ENCODE measurements at regions not wholly inside any gene's neighbourhood (a gene's known extent, or its start where the extent isn't known, plus 50 kb on each side); places are given as distances from the start of the nearest gene placed in this dataset.

DNA sequence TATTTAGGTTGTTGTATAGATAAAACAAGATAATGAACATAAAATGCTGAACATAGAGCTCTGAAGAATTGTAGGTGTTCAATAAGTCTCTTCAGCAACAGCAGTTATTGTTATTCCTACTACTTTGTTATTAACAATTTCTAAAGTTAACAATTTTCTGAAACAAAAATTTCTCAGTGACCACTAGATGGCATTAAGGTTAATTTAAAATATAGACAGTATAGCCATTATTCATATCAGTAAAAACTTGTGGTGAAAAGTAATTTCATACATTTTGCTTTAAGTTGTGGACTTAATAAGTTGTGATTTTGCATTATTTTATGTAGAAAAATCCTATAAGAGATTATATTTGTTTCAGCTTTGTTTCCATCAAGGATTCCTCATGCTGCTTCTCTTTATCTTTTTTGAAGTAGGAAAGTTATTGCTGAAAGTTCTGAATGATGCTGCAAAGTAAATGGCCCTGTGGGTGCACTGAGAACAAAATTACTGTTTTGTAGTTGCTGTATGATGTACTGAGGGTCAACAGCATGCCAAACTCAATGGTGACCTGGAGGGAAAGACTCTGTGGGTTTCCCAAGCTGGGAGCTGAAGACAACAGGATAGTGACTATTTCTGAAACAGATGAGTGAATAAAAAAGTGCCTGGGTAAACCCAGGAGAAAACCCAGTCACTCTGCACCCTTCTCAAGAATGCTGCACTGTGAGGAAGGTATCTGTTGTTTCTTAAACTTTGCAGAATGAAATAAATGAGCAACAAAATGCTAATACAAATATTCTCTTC lies 253.6 kb downstream of the KIF20B start:
- no peak overlapping the region for H2BK15ac ChIP-seq (ENCODE audit: low read length)
- H2AFZ ChIP-seq (ENCODE audit: low read length): no peak overlapping the region
- H3K23ac ChIP-seq (ENCODE audit: low read depth, low read length, poor library complexity): no peak overlapping the region
- H3K4me1 ChIP-seq (ENCODE audit: control insufficient read depth in 2 of 2, insufficient read depth in 1 of 2, low read depth in 1 of 2, low read length in 2 of 2): no peaks in the 10 kb centered on the region
- H3K9ac ChIP-seq (ENCODE audit: low read depth, low read length, poor library complexity): no peak overlapping the region
- H2BK12ac ChIP-seq (ENCODE audit: low read length): no peak overlapping the region
- H3K4me3 ChIP-seq (ENCODE audit: low read length in 2 of 2): no peak overlapping the region
- H2AK5ac ChIP-seq (ENCODE audit: low read depth, low read length): no peak overlapping the region
- no peak overlapping the region for H3K18ac ChIP-seq (ENCODE audit: low read length)
- no peaks in the 10 kb centered on the region for H3K9me3 ChIP-seq (replicated peaks in 1 of 2; ENCODE audit: control insufficient read depth in 2 of 2, insufficient read depth in 1 of 2, low read depth in 1 of 2, low read length in 2 of 2)
- no peak overlapping the region for H2BK5ac ChIP-seq (ENCODE audit: low read length)
- H2BK120ac ChIP-seq (ENCODE audit: low read depth, low read length): no peak overlapping the region
- no peak overlapping the region for H3K4ac ChIP-seq (ENCODE audit: low read length)
- H3K4me2 ChIP-seq (ENCODE audit: insufficient read depth, low read length, poor library complexity, severe bottlenecking): no peak overlapping the region
- H3K27me3 ChIP-seq (ENCODE audit: control insufficient read depth in 3 of 3, insufficient read depth in 3 of 3, low read depth in 1 of 3, low read length in 3 of 3): no peaks in the 10 kb centered on the region
- no peak overlapping the region for H3K14ac ChIP-seq (ENCODE audit: low read length)
- no peak overlapping the region for H4K8ac ChIP-seq (ENCODE audit: low read depth, low read length)
- H3K79me1 ChIP-seq (ENCODE audit: low read depth, low read length): no peaks in the 10 kb centered on the region
- no peak for DNase-seq (ENCODE audit: low spot score)
- H3K36me3 ChIP-seq (replicated peaks in 1 of 2; ENCODE audit: control insufficient read depth in 2 of 2, insufficient read depth in 2 of 2, low read length in 2 of 2): no peaks in the 10 kb centered on the region
- no peak overlapping the region for H3K27ac ChIP-seq (replicated peaks; ENCODE audit: low read length)
- no peak overlapping the region for H4K91ac ChIP-seq (ENCODE audit: low read depth, low read length, poor library complexity)

DNA sequence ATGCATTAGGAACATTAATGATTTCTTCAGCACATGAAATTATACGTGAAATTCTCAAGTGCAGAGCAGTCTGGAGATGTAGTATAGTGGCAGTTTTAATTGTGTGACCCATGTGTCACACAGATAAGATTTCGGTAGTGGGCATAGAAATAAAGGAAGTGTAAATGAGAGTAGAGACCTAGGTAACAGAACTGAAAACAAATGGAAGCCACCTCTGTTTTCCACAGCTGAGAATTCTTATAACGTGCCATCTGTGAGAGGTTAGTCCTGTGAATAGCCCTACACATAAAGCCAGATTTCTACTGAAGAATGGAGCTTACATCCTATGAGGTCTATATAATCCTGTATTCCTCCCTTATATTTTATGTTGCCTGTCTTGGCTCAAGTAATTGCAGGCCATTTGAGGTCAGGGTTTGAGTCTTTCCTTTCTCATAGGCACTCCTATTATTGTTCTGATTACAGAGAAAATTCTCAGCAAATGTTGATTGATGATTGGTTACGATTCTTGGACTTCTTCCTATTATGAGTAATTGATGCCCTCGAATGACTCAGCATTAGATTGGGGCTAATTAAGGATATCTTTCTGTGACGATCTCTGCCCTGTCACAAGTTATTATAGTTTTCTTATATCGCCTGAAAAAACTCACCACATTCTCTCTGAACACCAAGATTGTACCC lies 258.2 kb downstream of the KIF20B start:
- Histone ChIP-seq H3K14ac (ENCODE audit: low read length) (no peak overlapping the region), H4K91ac (ENCODE audit: low read depth, low read length, poor library complexity) (no peak overlapping the region), H2AFZ (ENCODE audit: low read length) (no peak overlapping the region), H3K18ac (ENCODE audit: low read length) (no peak overlapping the region), H3K27ac (replicated peaks; ENCODE audit: low read length) (no peak overlapping the region), H3K36me3 (replicated peaks in 1 of 2; ENCODE audit: control insufficient read depth in 2 of 2, insufficient read depth in 2 of 2, low read length in 2 of 2) (no peaks in the 10 kb centered on the region), H3K4ac (ENCODE audit: low read length) (no peak overlapping the region), H2BK120ac (ENCODE audit: low read depth, low read length) (no peak overlapping the region), H4K8ac (ENCODE audit: low read depth, low read length) (no peak overlapping the region), H3K4me2 (ENCODE audit: insufficient read depth, low read length, poor library complexity, severe bottlenecking) (no peak overlapping the region), H3K23ac (ENCODE audit: low read depth, low read length, poor library complexity) (no peak overlapping the region), H3K27me3 (ENCODE audit: control insufficient read depth in 3 of 3, insufficient read depth in 3 of 3, low read depth in 1 of 3, low read length in 3 of 3) (no peaks in the 10 kb centered on the region), H3K79me1 (ENCODE audit: low read depth, low read length) (no peaks in the 10 kb centered on the region), H3K4me1 (ENCODE audit: control insufficient read depth in 2 of 2, insufficient read depth in 1 of 2, low read depth in 1 of 2, low read length in 2 of 2) (no peaks in the 10 kb centered on the region), H2BK5ac (ENCODE audit: low read length) (no peak overlapping the region), H2BK15ac (ENCODE audit: low read length) (no peak overlapping the region), H3K4me3 (ENCODE audit: low read length in 2 of 2) (no peak overlapping the region), H3K9ac (ENCODE audit: low read depth, low read length, poor library complexity) (no peak overlapping the region), H2BK12ac (ENCODE audit: low read length) (no peak overlapping the region), H2AK5ac (ENCODE audit: low read depth, low read length) (no peak overlapping the region), H3K9me3 (replicated peaks in 1 of 2; ENCODE audit: control insufficient read depth in 2 of 2, insufficient read depth in 1 of 2, low read depth in 1 of 2, low read length in 2 of 2) (no peaks in the 10 kb centered on the region)
- DNase-seq (ENCODE audit: low spot score): no peak
- WGBS, 2 donors (ENCODE audit: extremely low coverage in 2 of 2, insufficient read length in 2 of 2, insufficient replicate concordance in 1 of 2): no CpG with 5 or more reads among the region's 7 CpGs

DNA sequence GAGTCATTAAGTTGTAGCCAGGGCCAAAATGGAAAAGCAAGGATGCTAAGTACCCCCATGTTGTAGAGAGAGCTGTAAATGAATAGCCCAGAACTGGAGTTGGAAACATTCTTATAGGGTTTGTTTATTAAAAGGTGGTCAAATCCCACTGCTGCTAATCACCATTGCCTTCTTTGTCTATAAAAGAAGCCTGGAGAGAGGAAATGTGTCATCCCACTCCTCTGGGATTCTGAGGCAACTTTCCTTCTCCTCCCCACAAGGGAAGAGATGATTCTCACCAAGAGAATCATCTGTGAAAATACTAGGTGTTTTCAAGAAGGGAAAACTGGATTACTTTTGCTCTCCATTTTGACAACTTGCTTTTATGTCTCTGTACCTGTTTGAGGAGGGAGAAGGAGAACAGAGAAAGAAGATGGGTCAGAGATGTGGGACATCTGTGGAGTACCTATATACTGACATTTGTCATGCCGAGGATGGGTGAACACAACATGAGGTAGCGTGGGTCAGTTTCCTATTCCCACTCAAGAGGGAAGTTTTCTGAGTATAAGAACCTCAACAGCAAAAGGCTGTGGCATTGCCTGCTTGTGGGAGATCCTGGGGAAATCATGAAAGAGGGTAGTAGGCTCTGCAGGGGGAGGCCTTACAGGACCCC lies 262.2 kb downstream of the KIF20B start:
- Histone ChIP-seq H3K18ac (ENCODE audit: low read length) (no peak overlapping the region), H3K4me3 (ENCODE audit: low read length in 2 of 2) (no peak overlapping the region), H3K36me3 (replicated peaks in 1 of 2; ENCODE audit: control insufficient read depth in 2 of 2, insufficient read depth in 2 of 2, low read length in 2 of 2) (no peaks in the 10 kb centered on the region), H2AK5ac (ENCODE audit: low read depth, low read length) (no peak overlapping the region), H3K9ac (ENCODE audit: low read depth, low read length, poor library complexity) (no peak overlapping the region), H3K4me2 (ENCODE audit: insufficient read depth, low read length, poor library complexity, severe bottlenecking) (no peak overlapping the region), H3K14ac (ENCODE audit: low read length) (no peak overlapping the region), H4K91ac (ENCODE audit: low read depth, low read length, poor library complexity) (no peak overlapping the region), H2BK12ac (ENCODE audit: low read length) (no peak overlapping the region), H3K23ac (ENCODE audit: low read depth, low read length, poor library complexity) (no peak overlapping the region), H2BK5ac (ENCODE audit: low read length) (no peak overlapping the region), H2AFZ (ENCODE audit: low read length) (no peak overlapping the region), H4K8ac (ENCODE audit: low read depth, low read length) (no peak overlapping the region), H3K9me3 (replicated peaks in 1 of 2; ENCODE audit: control insufficient read depth in 2 of 2, insufficient read depth in 1 of 2, low read depth in 1 of 2, low read length in 2 of 2) (no peaks in the 10 kb centered on the region), H3K4me1 (ENCODE audit: control insufficient read depth in 2 of 2, insufficient read depth in 1 of 2, low read depth in 1 of 2, low read length in 2 of 2) (no peaks in the 10 kb centered on the region), H3K27me3 (ENCODE audit: control insufficient read depth in 3 of 3, insufficient read depth in 3 of 3, low read depth in 1 of 3, low read length in 3 of 3) (no peaks in the 10 kb centered on the region), H3K4ac (ENCODE audit: low read length) (no peak overlapping the region), H3K79me1 (ENCODE audit: low read depth, low read length) (no peaks in the 10 kb centered on the region), H2BK15ac (ENCODE audit: low read length) (no peak overlapping the region), H3K27ac (replicated peaks; ENCODE audit: low read length) (no peak overlapping the region), H2BK120ac (ENCODE audit: low read depth, low read length) (no peak overlapping the region)
- DNase-seq (ENCODE audit: low spot score): no peak
- WGBS, 2 donors (ENCODE audit: extremely low coverage in 2 of 2, insufficient read length in 2 of 2, insufficient replicate concordance in 1 of 2): no CpG with 5 or more reads among the region's 2 CpGs

DNA sequence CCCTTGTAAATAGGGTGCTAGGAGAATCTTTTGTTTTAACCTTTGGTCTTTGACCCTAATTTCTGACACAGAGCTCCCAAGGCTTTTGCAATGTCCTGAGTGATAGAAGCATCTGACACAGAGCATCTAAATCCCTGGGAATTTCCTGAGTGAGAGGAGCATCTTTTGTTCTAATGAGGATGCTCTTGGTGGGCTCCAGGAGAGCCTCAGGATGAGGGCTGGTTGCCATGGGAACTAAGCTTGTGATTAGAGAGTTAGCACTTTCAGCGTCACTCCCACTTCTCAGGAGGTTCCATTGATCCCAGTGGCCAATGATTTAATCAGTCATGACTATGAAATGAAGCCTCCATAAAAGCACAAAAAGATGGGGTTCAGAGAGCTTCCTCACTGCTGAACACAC lies 264.8 kb downstream of the KIF20B start:
- no peaks in the 10 kb centered on the region for H3K36me3 ChIP-seq (replicated peaks in 1 of 2; ENCODE audit: control insufficient read depth in 2 of 2, insufficient read depth in 2 of 2, low read length in 2 of 2)
- H3K18ac ChIP-seq (ENCODE audit: low read length): no peak overlapping the region
- no peak overlapping the region for H3K4me2 ChIP-seq (ENCODE audit: insufficient read depth, low read length, poor library complexity, severe bottlenecking)
- H4K91ac ChIP-seq (ENCODE audit: low read depth, low read length, poor library complexity): no peak overlapping the region
- H3K4me1 ChIP-seq (ENCODE audit: control insufficient read depth in 2 of 2, insufficient read depth in 1 of 2, low read depth in 1 of 2, low read length in 2 of 2): no peaks in the 10 kb centered on the region
- DNase-seq (ENCODE audit: low spot score): peak; percentile 56
- no peak overlapping the region for H4K8ac ChIP-seq (ENCODE audit: low read depth, low read length)
- WGBS, 2 donors (ENCODE audit: extremely low coverage in 2 of 2, insufficient read length in 2 of 2, insufficient replicate concordance in 1 of 2): no CpG with 5 or more reads among the region's 1 CpG
- H2BK5ac ChIP-seq (ENCODE audit: low read length): no peak overlapping the region
- no peak overlapping the region for H3K4me3 ChIP-seq (ENCODE audit: low read length in 2 of 2)
- no peaks in the 10 kb centered on the region for H3K9me3 ChIP-seq (replicated peaks in 1 of 2; ENCODE audit: control insufficient read depth in 2 of 2, insufficient read depth in 1 of 2, low read depth in 1 of 2, low read length in 2 of 2)
- no peak overlapping the region for H2BK12ac ChIP-seq (ENCODE audit: low read length)
- no peak overlapping the region for H3K27ac ChIP-seq (replicated peaks; ENCODE audit: low read length)
- no peak overlapping the region for H2BK120ac ChIP-seq (ENCODE audit: low read depth, low read length)
- no peak overlapping the region for H3K9ac ChIP-seq (ENCODE audit: low read depth, low read length, poor library complexity)
- no peak overlapping the region for H2AK5ac ChIP-seq (ENCODE audit: low read depth, low read length)
- no peaks in the 10 kb centered on the region for H3K27me3 ChIP-seq (ENCODE audit: control insufficient read depth in 3 of 3, insufficient read depth in 3 of 3, low read depth in 1 of 3, low read length in 3 of 3)
- H3K79me1 ChIP-seq (ENCODE audit: low read depth, low read length): no peaks in the 10 kb centered on the region
- no peak overlapping the region for H2BK15ac ChIP-seq (ENCODE audit: low read length)
- no peak overlapping the region for H2AFZ ChIP-seq (ENCODE audit: low read length)
- no peak overlapping the region for H3K4ac ChIP-seq (ENCODE audit: low read length)
- H3K14ac ChIP-seq (ENCODE audit: low read length): no peak overlapping the region
- no peak overlapping the region for H3K23ac ChIP-seq (ENCODE audit: low read depth, low read length, poor library complexity)

All from neuronal stem cell (in vitro differentiated cells).